ENCODE measurements at regions not wholly inside any gene's neighbourhood (a gene's known extent, or its start where the extent isn't known, plus 50 kb on each side); places are given as distances from the start of the nearest gene placed in this dataset.

GRCh38 chr11:27187848-27188621 is 147.4 kb downstream of the BBOX1 start:
- no peak overlapping the region for H3K9ac ChIP-seq
- TF ChIP-seq, protein P1, sequence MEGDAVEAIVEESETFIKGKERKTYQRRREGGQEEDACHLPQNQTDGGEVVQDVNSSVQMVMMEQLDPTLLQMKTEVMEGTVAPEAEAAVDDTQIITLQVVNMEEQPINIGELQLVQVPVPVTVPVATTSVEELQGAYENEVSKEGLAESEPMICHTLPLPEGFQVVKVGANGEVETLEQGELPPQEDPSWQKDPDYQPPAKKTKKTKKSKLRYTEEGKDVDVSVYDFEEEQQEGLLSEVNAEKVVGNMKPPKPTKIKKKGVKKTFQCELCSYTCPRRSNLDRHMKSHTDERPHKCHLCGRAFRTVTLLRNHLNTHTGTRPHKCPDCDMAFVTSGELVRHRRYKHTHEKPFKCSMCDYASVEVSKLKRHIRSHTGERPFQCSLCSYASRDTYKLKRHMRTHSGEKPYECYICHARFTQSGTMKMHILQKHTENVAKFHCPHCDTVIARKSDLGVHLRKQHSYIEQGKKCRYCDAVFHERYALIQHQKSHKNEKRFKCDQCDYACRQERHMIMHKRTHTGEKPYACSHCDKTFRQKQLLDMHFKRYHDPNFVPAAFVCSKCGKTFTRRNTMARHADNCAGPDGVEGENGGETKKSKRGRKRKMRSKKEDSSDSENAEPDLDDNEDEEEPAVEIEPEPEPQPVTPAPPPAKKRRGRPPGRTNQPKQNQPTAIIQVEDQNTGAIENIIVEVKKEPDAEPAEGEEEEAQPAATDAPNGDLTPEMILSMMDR (IDR thresholded peaks at IDR 0.05): no peak
- no peak overlapping the region for H3K4me3 ChIP-seq (ENCODE audit: low read depth, low read length)
- no peaks in the 10 kb centered on the region for H3K36me3 ChIP-seq (ENCODE audit: control insufficient read depth, insufficient read depth, low read length)
- H3K9me3 ChIP-seq (ENCODE audit: control insufficient read depth, low read length): no peaks in the 10 kb centered on the region
- H3K4me2 ChIP-seq (ENCODE audit: low read length): no peak overlapping the region
- H3K27me3 ChIP-seq (ENCODE audit: control insufficient read depth, insufficient read depth, low read length): no peaks in the 10 kb centered on the region
- H3K4me1 ChIP-seq: no peaks in the 10 kb centered on the region
- no peak overlapping the region for H2AFZ ChIP-seq
- H3K27ac ChIP-seq: no peak overlapping the region
- no peaks in the 10 kb centered on the region for H3K79me2 ChIP-seq

DNA sequence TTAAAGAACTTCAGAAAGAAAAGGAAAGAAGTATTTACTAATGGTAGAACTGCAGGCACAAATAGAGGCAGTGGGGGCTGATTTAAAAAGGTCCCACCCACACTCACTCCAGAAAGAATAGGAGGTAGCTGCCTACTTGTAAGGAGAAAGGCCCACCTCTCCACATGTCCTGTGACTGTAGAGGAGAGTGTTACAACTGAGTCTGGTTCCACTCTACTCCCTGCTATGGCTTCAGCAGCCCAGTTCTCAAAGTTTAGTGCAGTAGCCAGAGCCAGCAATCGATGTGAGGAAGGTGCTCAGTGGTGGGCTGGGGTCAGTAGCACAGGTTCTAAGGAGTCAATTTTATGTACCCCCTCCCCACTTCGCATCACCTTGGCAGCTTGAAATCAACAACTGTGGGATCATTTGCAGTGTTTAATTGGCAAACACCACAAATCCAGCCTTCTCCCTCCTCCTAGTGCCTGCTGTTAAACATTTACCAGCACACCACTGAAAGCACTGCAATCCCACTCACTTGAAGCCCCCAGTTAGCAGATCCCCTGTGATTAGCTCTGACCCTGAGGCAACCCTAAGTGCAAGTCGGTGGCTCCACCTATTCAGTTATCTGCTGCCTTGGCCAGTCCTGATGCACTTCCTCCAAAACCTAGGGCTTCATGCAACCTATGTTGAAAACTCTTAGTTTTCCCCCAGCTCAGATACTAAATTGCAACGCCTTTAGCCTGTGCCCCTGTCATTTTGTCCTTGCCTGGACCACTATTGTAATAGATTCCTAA is 146.6 kb downstream of the BBOX1 start:
- no peaks in the 10 kb centered on the region for H3K4me1 ChIP-seq
- H3K9ac ChIP-seq: no peak overlapping the region
- H3K27ac ChIP-seq: no peak overlapping the region
- no peaks in the 10 kb centered on the region for H3K36me3 ChIP-seq (ENCODE audit: control insufficient read depth, insufficient read depth, low read length)
- H3K9me3 ChIP-seq (ENCODE audit: control insufficient read depth, low read length): no peaks in the 10 kb centered on the region
- no peak overlapping the region for H3K4me2 ChIP-seq (ENCODE audit: low read length)
- H2AFZ ChIP-seq: no peak overlapping the region
- no peaks in the 10 kb centered on the region for H3K27me3 ChIP-seq (ENCODE audit: control insufficient read depth, insufficient read depth, low read length)
- H3K79me2 ChIP-seq: no peaks in the 10 kb centered on the region
- H3K4me3 ChIP-seq (ENCODE audit: low read depth, low read length): no peak overlapping the region
- TF ChIP-seq, protein P1 (IDR thresholded peaks at IDR 0.05): no peak

GRCh38 chr11:27186580-27186979 is 146.0 kb downstream of the BBOX1 start:
- Histone ChIP-seq H3K4me1 (no peaks in the 10 kb centered on the region), H3K9ac (no peak overlapping the region), H3K4me2 (ENCODE audit: low read length) (no peak overlapping the region), H3K27me3 (ENCODE audit: control insufficient read depth, insufficient read depth, low read length) (no peaks in the 10 kb centered on the region), H3K27ac (no peak overlapping the region), H3K4me3 (ENCODE audit: low read depth, low read length) (no peak overlapping the region), H3K36me3 (ENCODE audit: control insufficient read depth, insufficient read depth, low read length) (no peaks in the 10 kb centered on the region), H3K79me2 (no peaks in the 10 kb centered on the region), H3K9me3 (ENCODE audit: control insufficient read depth, low read length) (no peaks in the 10 kb centered on the region), H2AFZ (no peak overlapping the region)
- TF ChIP-seq, protein P1 (IDR thresholded peaks at IDR 0.05): no peak

GRCh38 chr11:27184458-27185312 is 144.1 kb downstream of the BBOX1 start:
- TF ChIP-seq, protein P1 (IDR thresholded peaks at IDR 0.05): no peak
- H3K4me3 ChIP-seq (ENCODE audit: low read depth, low read length): no peak overlapping the region
- H2AFZ ChIP-seq: no peak overlapping the region
- H3K36me3 ChIP-seq (ENCODE audit: control insufficient read depth, insufficient read depth, low read length): no peaks in the 10 kb centered on the region
- H3K9ac ChIP-seq: no peak overlapping the region
- no peaks in the 10 kb centered on the region for H3K9me3 ChIP-seq (ENCODE audit: control insufficient read depth, low read length)
- no peaks in the 10 kb centered on the region for H3K79me2 ChIP-seq
- H3K4me2 ChIP-seq (ENCODE audit: low read length): no peak overlapping the region
- no peaks in the 10 kb centered on the region for H3K27me3 ChIP-seq (ENCODE audit: control insufficient read depth, insufficient read depth, low read length)
- no peak overlapping the region for H3K27ac ChIP-seq
- no peaks in the 10 kb centered on the region for H3K4me1 ChIP-seq

Data from parathyroid adenoma (tissue), 2 donors.